Natural killer cell (primary cell): ENCODE measurements at regions not wholly inside any gene's neighbourhood (a gene's known extent, or its start where the extent isn't known, plus 50 kb on each side); places are given as distances from the start of the nearest gene placed in this dataset.

ENCODE experiments used
- ATAC-seq, 3 donors: fragments of 150-1000 bp in 2 of 3; fragments of 200-7000 bp in 1 of 3; cut with Tn5 transposase; 1 replicate in 1 of 3; 2 replicates in 2 of 3; pipeline ENCODE4 v1.10.0; 2021; ENCODE audit warnings: mild to moderate bottlenecking in 2 of 3, moderate library complexity in 2 of 3
- DNase-seq, 2 donors: peaks; one replicate each; pipeline versions ENCODE4 v3.0.0 to v3.0.0-alpha.2; 2013 to 2021; ENCODE audit warnings: mixed read lengths in 1 of 2
- H3K27ac ChIP-seq: one replicate; pipeline ENCODE4 v1.5.1; 2013; ENCODE audit warnings: mild to moderate bottlenecking, low read length
- H3K27me3 ChIP-seq: one replicate; pipeline ENCODE4 v1.6.1; 2013; ENCODE audit warnings: low read length; ENCODE audit not compliant: control insufficient read depth, insufficient read depth
- H3K36me3 ChIP-seq: one replicate; pipeline ENCODE4 v1.6.1; 2013; ENCODE audit warnings: low read length; ENCODE audit not compliant: control insufficient read depth, insufficient read depth
- H3K4me1 ChIP-seq: one replicate; pipeline ENCODE4 v1.6.1; 2013; ENCODE audit warnings: low read length; ENCODE audit not compliant: control insufficient read depth, insufficient read depth
- H3K4me3 ChIP-seq: one replicate; pipeline ENCODE4 v1.5.1; 2013; ENCODE audit warnings: low read length
- H3K9me3 ChIP-seq: one replicate; pipeline ENCODE4 v1.6.1; 2013; ENCODE audit warnings: low read length; ENCODE audit not compliant: control insufficient read depth, insufficient read depth
- H3K27ac Mint-ChIP-seq, 2 donors: one replicate each; pipeline ENCODE4 v1.8.0; 2022; ENCODE audit warnings: mild to moderate bottlenecking in 2 of 2, mixed read lengths in 2 of 2, moderate library complexity in 1 of 2
- H3K27me3 Mint-ChIP-seq, 2 donors: one replicate each; pipeline ENCODE4 v1.8.0; 2022; ENCODE audit warnings: low read depth in 2 of 2, mixed read lengths in 2 of 2
- H3K36me3 Mint-ChIP-seq: one replicate; pipeline ENCODE4 v1.8.0; 2022; ENCODE audit warnings: mixed read lengths
- H3K4me1 Mint-ChIP-seq, 2 donors: one replicate each; pipeline ENCODE4 v1.8.0; 2022; ENCODE audit warnings: mixed read lengths in 2 of 2
- H3K4me3 Mint-ChIP-seq: one replicate; pipeline ENCODE4 v1.8.0; 2022; ENCODE audit warnings: mild to moderate bottlenecking, moderate library complexity, mixed read lengths
- H3K9me3 Mint-ChIP-seq, 2 donors: one replicate each; pipeline ENCODE4 v1.8.0; 2022; ENCODE audit warnings: mixed read lengths in 2 of 2
- WGBS: methylation state at CpG from one replicate; pipeline ENCODE4 v1.1.7; 2013; ENCODE audit warnings: missing lambda C conversion rate; ENCODE audit not compliant: insufficient coverage; 5-methylcytosine and 5-hydroxymethylcytosine counted together
- intact Hi-C: fragments of 100-400 bp; cut with micrococcal nuclease; formaldehyde crosslinking; loops from one replicate; pipeline ENCODE4 v1.14.2; 2022
- TF ChIP-seq, protein P1 (sequence below): fragments of 200-600 bp; IDR thresholded peaks from one replicate; pipeline ENCODE4 v1.8.0; 2022; ENCODE audit warnings: antibody characterized with exemption

DNA sequence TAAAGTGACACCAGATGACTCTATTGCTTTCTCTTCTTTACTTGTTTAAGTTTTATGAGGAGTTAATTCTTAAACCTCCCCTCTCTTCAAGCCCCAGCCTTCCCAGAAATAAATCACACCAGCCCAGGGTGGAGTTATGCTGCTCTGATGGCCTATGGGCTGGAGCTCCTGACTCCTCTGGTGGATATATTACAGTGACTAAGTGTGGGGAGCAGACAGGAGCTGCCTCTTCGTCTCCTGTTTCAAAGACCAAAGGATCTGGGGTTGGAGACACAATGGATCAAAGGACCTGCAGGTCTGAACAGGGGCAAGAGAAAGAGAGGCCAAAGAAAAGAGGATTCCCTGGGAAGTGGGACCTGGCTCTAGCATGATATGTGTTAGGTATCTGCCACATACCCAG is 312.0 kb upstream of the MSX2 start:
- TF ChIP-seq, protein P1, sequence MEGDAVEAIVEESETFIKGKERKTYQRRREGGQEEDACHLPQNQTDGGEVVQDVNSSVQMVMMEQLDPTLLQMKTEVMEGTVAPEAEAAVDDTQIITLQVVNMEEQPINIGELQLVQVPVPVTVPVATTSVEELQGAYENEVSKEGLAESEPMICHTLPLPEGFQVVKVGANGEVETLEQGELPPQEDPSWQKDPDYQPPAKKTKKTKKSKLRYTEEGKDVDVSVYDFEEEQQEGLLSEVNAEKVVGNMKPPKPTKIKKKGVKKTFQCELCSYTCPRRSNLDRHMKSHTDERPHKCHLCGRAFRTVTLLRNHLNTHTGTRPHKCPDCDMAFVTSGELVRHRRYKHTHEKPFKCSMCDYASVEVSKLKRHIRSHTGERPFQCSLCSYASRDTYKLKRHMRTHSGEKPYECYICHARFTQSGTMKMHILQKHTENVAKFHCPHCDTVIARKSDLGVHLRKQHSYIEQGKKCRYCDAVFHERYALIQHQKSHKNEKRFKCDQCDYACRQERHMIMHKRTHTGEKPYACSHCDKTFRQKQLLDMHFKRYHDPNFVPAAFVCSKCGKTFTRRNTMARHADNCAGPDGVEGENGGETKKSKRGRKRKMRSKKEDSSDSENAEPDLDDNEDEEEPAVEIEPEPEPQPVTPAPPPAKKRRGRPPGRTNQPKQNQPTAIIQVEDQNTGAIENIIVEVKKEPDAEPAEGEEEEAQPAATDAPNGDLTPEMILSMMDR: no peak
- H3K4me3 Mint-ChIP-seq: no peak overlapping the region
- Histone ChIP-seq H3K27me3 (no peaks in the 10 kb centered on the region), H3K4me3 (no peak overlapping the region), H3K36me3 (no peaks in the 10 kb centered on the region), H3K4me1 (no peaks in the 10 kb centered on the region), H3K9me3 (no peaks in the 10 kb centered on the region), H3K27ac (no peak overlapping the region)
- H3K36me3 Mint-ChIP-seq: no peaks in the 10 kb centered on the region
- no peak for DNase-seq
- ATAC-seq: no peak
- peaks cover 6 to 41% of the 10 kb centered on the region in 2 donors for H3K27me3 Mint-ChIP-seq
- intact Hi-C loops: no loop called here
- H3K4me1 Mint-ChIP-seq: no peaks in the 10 kb centered on the region
- 59% methylated on average over 1 of the region's 1 CpG for WGBS
- no peak overlapping the region for H3K27ac Mint-ChIP-seq
- peaks cover 0 to 2% of the 10 kb centered on the region in 2 donors for H3K9me3 Mint-ChIP-seq

DNA sequence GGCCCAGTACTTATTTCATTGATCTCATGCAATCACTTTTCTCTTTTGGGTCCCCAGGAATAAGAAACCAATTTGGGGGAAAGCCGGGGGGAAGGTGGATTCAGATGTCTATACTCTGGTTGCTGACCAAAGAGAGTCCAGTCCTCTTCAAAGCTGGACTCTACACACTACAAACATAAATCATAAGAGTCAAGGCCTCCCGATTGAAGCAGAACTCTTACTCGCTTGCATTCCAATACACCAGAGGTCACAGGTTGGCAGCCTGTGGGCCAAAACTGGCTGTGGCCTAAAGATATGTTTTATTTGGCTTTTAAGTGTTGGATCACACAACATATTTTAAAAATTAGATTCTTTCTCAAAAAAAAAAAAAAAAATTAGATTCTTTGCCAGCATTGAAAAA is 311.4 kb upstream of the MSX2 start:
- no peak overlapping the region for H3K4me3 Mint-ChIP-seq
- 100% methylated on average over 1 of the region's 3 CpGs for WGBS
- H3K27ac Mint-ChIP-seq: no peak overlapping the region
- no peaks in the 10 kb centered on the region for H3K27me3 ChIP-seq
- H3K9me3 ChIP-seq: no peaks in the 10 kb centered on the region
- ATAC-seq (no peak), DNase-seq (no peak)
- TF ChIP-seq, protein P1: no peak
- intact Hi-C loops: no loop called here
- H3K36me3 Mint-ChIP-seq: no peaks in the 10 kb centered on the region
- H3K9me3 Mint-ChIP-seq: peaks cover 0 to 2% of the 10 kb centered on the region in 2 donors
- peaks cover 6 to 41% of the 10 kb centered on the region in 2 donors for H3K27me3 Mint-ChIP-seq
- no peaks in the 10 kb centered on the region for H3K4me1 Mint-ChIP-seq
- H3K27ac ChIP-seq: no peak overlapping the region
- no peak overlapping the region for H3K4me3 ChIP-seq
- no peaks in the 10 kb centered on the region for H3K36me3 ChIP-seq
- H3K4me1 ChIP-seq: no peaks in the 10 kb centered on the region

DNA sequence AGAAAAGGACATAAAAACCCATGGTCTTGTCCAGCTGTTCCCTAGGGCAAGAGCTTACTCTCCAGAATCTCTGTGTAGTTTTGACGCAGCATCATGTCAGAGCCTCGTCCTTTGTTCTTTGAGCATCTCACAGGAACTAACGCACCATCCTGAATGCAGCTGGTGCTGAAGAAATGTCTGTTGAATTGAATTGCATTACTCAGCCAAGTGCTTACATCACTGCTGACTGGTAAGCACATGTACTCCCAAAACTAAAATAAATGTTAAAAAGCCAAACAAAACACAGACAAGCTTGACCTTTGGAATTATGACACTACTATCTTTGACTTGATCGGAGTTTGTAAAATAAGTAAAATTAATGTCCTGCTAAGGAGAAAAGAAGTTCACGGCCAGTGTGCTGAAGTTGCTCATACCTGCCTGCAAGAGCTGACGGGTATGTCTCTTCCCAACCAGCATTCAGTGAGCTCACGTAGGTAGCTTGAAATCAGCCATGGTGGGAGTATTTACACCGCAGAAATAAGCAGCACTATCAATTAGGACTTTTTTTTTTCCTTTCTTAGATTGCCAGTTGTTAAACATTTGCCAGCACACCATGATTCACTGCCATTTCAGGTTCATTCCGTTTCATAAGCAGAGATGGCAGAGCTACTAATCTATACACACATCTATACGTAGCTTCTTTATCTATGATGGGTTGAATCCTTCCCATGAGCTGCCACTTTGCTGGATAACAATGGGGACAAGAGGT is 310.6 kb upstream of the MSX2 start:
- no peak for ATAC-seq
- WGBS: 93% methylated on average over 9 of the region's 10 CpGs
- Mint-ChIP-seq H3K9me3 (peaks cover 0 to 2% of the 10 kb centered on the region in 2 donors), H3K36me3 (no peaks in the 10 kb centered on the region), H3K4me3 (no peak overlapping the region), H3K27me3 (peaks cover 9 to 47% of the 10 kb centered on the region in 2 donors), H3K4me1 (no peaks in the 10 kb centered on the region), H3K27ac (no peak overlapping the region)
- intact Hi-C loops: no loop called here
- H3K9me3 ChIP-seq: no peaks in the 10 kb centered on the region
- no peaks in the 10 kb centered on the region for H3K27me3 ChIP-seq
- no peak overlapping the region for H3K4me3 ChIP-seq
- no peaks in the 10 kb centered on the region for H3K36me3 ChIP-seq
- no peak for DNase-seq
- no peak overlapping the region for H3K27ac ChIP-seq
- TF ChIP-seq, protein P1: no peak
- H3K4me1 ChIP-seq: no peaks in the 10 kb centered on the region

DNA sequence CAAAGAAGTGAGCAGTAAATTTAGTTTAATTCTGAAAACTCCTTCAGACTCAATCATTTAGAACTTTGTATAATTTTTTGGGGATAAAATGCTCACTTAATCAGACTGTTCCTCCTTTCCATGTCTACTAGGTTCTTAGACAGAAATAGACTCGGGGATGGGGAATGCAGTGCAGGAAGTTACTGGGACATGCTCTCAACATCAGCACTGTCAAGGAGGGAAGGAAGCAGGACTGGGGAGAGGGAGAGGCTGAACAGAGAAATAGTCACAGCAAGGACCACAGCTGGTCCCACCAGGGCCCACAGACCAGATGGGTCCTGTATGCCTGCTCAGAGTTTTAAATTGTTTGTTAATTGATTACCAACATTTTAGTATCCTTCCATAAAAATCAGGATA is 310.1 kb upstream of the MSX2 start:
- H3K4me3 ChIP-seq: no peak overlapping the region
- no peak overlapping the region for H3K27ac ChIP-seq
- no peaks in the 10 kb centered on the region for H3K9me3 Mint-ChIP-seq
- TF ChIP-seq, protein P1: no peak
- H3K27ac Mint-ChIP-seq: no peak overlapping the region
- no peak overlapping the region for H3K4me3 Mint-ChIP-seq
- peaks cover 5% of the 10 kb centered on the region for H3K4me1 ChIP-seq
- peaks cover 0 to under 1% of the 10 kb centered on the region in 2 donors for H3K4me1 Mint-ChIP-seq
- no peaks in the 10 kb centered on the region for H3K36me3 Mint-ChIP-seq
- intact Hi-C loops: no loop called here
- H3K9me3 ChIP-seq: no peaks in the 10 kb centered on the region
- no peaks in the 10 kb centered on the region for H3K36me3 ChIP-seq
- no peaks in the 10 kb centered on the region for H3K27me3 ChIP-seq
- peaks cover 6 to 47% of the 10 kb centered on the region in 2 donors for H3K27me3 Mint-ChIP-seq
- no peak for ATAC-seq
- no peak for DNase-seq
- WGBS: 45% methylated on average over 1 of the region's 1 CpG
